ENCODE measurements at regions not wholly inside any gene's neighbourhood (a gene's known extent, or its start where the extent isn't known, plus 50 kb on each side); places are given as distances from the start of the nearest gene placed in this dataset.

DNA sequence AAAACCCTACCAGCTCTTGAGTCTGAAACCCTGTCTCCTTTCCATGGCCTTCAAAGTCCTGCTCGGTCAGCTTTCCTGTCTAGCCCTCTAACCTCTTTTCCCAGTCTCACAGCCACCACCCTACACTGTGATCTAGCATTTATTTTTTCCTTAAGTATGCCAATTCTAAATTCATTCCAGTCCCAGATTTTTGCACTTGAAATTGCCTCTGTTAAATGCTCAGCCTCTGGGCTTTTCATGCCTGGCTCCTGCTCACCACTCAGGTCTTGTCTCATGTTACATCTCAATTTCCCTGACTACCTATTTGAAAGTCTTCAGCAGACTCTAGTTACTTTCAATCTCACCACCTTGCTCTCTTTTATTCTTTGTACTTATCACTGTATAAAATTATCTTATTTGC lies 176.2 kb downstream of the ADGRL4 start:
- TF ChIP-seq, protein P1, sequence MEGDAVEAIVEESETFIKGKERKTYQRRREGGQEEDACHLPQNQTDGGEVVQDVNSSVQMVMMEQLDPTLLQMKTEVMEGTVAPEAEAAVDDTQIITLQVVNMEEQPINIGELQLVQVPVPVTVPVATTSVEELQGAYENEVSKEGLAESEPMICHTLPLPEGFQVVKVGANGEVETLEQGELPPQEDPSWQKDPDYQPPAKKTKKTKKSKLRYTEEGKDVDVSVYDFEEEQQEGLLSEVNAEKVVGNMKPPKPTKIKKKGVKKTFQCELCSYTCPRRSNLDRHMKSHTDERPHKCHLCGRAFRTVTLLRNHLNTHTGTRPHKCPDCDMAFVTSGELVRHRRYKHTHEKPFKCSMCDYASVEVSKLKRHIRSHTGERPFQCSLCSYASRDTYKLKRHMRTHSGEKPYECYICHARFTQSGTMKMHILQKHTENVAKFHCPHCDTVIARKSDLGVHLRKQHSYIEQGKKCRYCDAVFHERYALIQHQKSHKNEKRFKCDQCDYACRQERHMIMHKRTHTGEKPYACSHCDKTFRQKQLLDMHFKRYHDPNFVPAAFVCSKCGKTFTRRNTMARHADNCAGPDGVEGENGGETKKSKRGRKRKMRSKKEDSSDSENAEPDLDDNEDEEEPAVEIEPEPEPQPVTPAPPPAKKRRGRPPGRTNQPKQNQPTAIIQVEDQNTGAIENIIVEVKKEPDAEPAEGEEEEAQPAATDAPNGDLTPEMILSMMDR (IDR thresholded peaks at IDR 0.05): no peak
- no peak for TF ChIP-seq POLR2A (IDR thresholded peaks at IDR 0.05)

Data from uterus (tissue), 2 donors.